H1 (cell line): ENCODE measurements at regions not wholly inside any gene's neighbourhood (a gene's known extent, or its start where the extent isn't known, plus 50 kb on each side); places are given as distances from the start of the nearest gene placed in this dataset.

Source experiments
- CTCF ChIA-PET: fragments of 300-600 bp; sonication (Branson Sonifier 250); formaldehyde crosslinking; loops from one replicate; lab custom pipeline; 2021; ENCODE audit not compliant: partially characterized antibody; lab: Charles Lee
- POLR2A ChIA-PET: fragments of 300-600 bp; sonication (Branson Sonifier 250); formaldehyde crosslinking; loops from one replicate; lab custom pipeline; 2021; ENCODE audit warnings: inconsistent platforms; ENCODE audit not compliant: partially characterized antibody; lab: Charles Lee
- DNase-seq, 2 experiments: peaks; one replicate each; pipeline versions ENCODE4 v3.0.0 to v3.0.0-alpha.2; 2010 to 2022; ENCODE audit warnings: low spot score in 2 of 2, low read depth in 1 of 2, mixed read lengths in 1 of 2
- FAIRE-seq: peaks from 2 replicates; lab custom pipeline; 2011; peaks lifted over from hg19 to GRCh38; lab: Jason Lieb, UNC
- H2AFZ ChIP-seq: 2 replicates; pipeline ENCODE4 v1.8.1; 2012; ENCODE audit warnings: low read length, inconsistent platforms
- H2AK5ac ChIP-seq: 2 replicates; pipeline ENCODE4 v1.6.1; 2013; ENCODE audit warnings: low read depth, low read length
- H2BK120ac ChIP-seq: replicated peaks from 2 replicates; pipeline ENCODE3; 2013; ENCODE audit warnings: low read depth, low read length, inconsistent platforms
- H2BK12ac ChIP-seq: 2 replicates; pipeline ENCODE4 v1.6.1; 2013; ENCODE audit warnings: low read depth, low read length
- H2BK15ac ChIP-seq: 2 replicates; pipeline ENCODE4 v1.6.1; 2013; ENCODE audit warnings: low read length
- H2BK20ac ChIP-seq: 2 replicates; pipeline ENCODE4 v1.6.1; 2013; ENCODE audit warnings: low read length
- H2BK5ac ChIP-seq: 2 replicates; pipeline ENCODE4 v1.6.1; 2013; ENCODE audit warnings: low read depth, low read length
- H3K14ac ChIP-seq: 2 replicates; pipeline ENCODE4 v1.6.1; 2013; ENCODE audit warnings: inconsistent platforms; ENCODE audit not compliant: insufficient read length
- H3K18ac ChIP-seq: 2 replicates; pipeline ENCODE4 v1.6.1; 2013; ENCODE audit warnings: low read length; ENCODE audit errors: extremely low read depth
- H3K23ac ChIP-seq: 2 replicates; pipeline ENCODE4 v1.6.1; 2013; ENCODE audit warnings: inconsistent platforms; ENCODE audit not compliant: insufficient read length
- H3K23me2 ChIP-seq: 2 replicates; pipeline ENCODE4 v1.6.1; 2013; ENCODE audit warnings: low read depth, low read length
- H3K27ac ChIP-seq: 2 replicates; pipeline ENCODE4 v1.6.1; 2011; ENCODE audit warnings: low read depth, low read length, inconsistent platforms
- H3K27me3 ChIP-seq, 4 experiments: replicated peaks in 1 of 4; 1 replicate in 1 of 4; 2 replicates in 3 of 4; pipeline versions ENCODE4 v1.6.1 to v1.8.1; 2011 to 2013; ENCODE audit warnings: low read length in 3 of 4, mild to moderate bottlenecking in 3 of 4, inconsistent platforms in 2 of 4, mixed read lengths in 2 of 4, moderate library complexity in 1 of 4; ENCODE audit not compliant: control insufficient read depth in 3 of 4, insufficient read depth in 3 of 4; ENCODE audit errors: extremely low read depth in 1 of 4
- H3K36me3 ChIP-seq, 4 experiments: 2 replicates each; pipeline versions ENCODE4 v1.6.1 to v1.8.1; 2011 to 2013; ENCODE audit warnings: mild to moderate bottlenecking in 4 of 4, low read length in 3 of 4, moderate library complexity in 2 of 4, control low read depth in 1 of 4, inconsistent platforms in 1 of 4; ENCODE audit not compliant: insufficient read depth in 4 of 4, control insufficient read depth in 2 of 4
- H3K4ac ChIP-seq: replicated peaks from 2 replicates; pipeline ENCODE3; 2013; ENCODE audit warnings: low read length, low read depth, mixed read lengths, inconsistent platforms; ENCODE audit not compliant: insufficient read length
- H3K4me1 ChIP-seq, 4 experiments: replicated peaks in 1 of 4; 1 replicate in 1 of 4; 2 replicates in 3 of 4; pipeline versions ENCODE4 v1.6.1 to v1.8.1; 2011 to 2013; ENCODE audit warnings: low read length in 3 of 4, inconsistent platforms in 2 of 4, mixed read lengths in 1 of 4; ENCODE audit not compliant: insufficient read depth in 4 of 4, control insufficient read depth in 3 of 4
- H3K4me2 ChIP-seq, 2 experiments: 2 replicates each; pipeline versions ENCODE4 v1.6.1 to v1.8.1; 2011 to 2013; ENCODE audit warnings: low read depth in 2 of 2, low read length in 2 of 2, control low read depth in 1 of 2, inconsistent platforms in 1 of 2, mild to moderate bottlenecking in 1 of 2; ENCODE audit not compliant: insufficient read depth in 1 of 2
- H3K4me3 ChIP-seq, 4 experiments: fragments of 200-600, 300-600 bp in 1 of 4; sonication (generic), shearing (Covaris generic), sonication (Bioruptor Twin) in 1 of 4; 2 replicates each; pipeline versions ENCODE4 v1.5.1 to v1.8.1; 2011 to 2016; ENCODE audit warnings: low read length in 4 of 4, low read depth in 3 of 4, control low read depth in 2 of 4, inconsistent platforms in 2 of 4, mild to moderate bottlenecking in 2 of 4, mixed read lengths in 1 of 4, moderate library complexity in 1 of 4; ENCODE audit not compliant: insufficient read depth in 2 of 4; ENCODE audit errors: extremely low read depth in 1 of 4
- H3K56ac ChIP-seq: replicated peaks from 2 replicates; pipeline ENCODE3; 2013; ENCODE audit warnings: low read depth, mild to moderate bottlenecking, mixed read lengths, low read length, inconsistent platforms; ENCODE audit not compliant: insufficient read length
- H3K79me1 ChIP-seq: 2 replicates; pipeline ENCODE4 v1.6.1; 2013; ENCODE audit warnings: low read depth, low read length, control low read depth
- H3K79me2 ChIP-seq, 2 experiments: 2 replicates each; pipeline versions ENCODE4 v1.6.1 to v1.8.1; 2012 to 2013; ENCODE audit warnings: low read length in 2 of 2, mild to moderate bottlenecking in 2 of 2, inconsistent platforms in 1 of 2; ENCODE audit not compliant: insufficient read depth in 2 of 2, control insufficient read depth in 1 of 2
- H3K9ac ChIP-seq, 4 experiments: replicated peaks in 1 of 4; 1 replicate in 1 of 4; 2 replicates in 3 of 4; pipeline versions ENCODE4 v1.6.1 to v1.8.1; 2011 to 2013; ENCODE audit warnings: low read depth in 3 of 4, low read length in 3 of 4, control low read depth in 2 of 4, mild to moderate bottlenecking in 2 of 4, moderate library complexity in 2 of 4, inconsistent platforms in 1 of 4; ENCODE audit errors: extremely low read depth in 1 of 4
- H3K9me3 ChIP-seq, 2 experiments: 2 replicates each; pipeline versions ENCODE4 v1.6.1 to v1.8.1; 2012 to 2013; ENCODE audit warnings: mild to moderate bottlenecking in 2 of 2, moderate library complexity in 2 of 2, control low read depth in 1 of 2, inconsistent platforms in 1 of 2, low read depth in 1 of 2, low read length in 1 of 2, mixed read lengths in 1 of 2; ENCODE audit not compliant: insufficient read depth in 2 of 2
- H4K20me1 ChIP-seq, 2 experiments: replicated peaks in 1 of 2; 2 replicates each; pipeline versions ENCODE3 to v1.8.1; 2011 to 2013; ENCODE audit warnings: inconsistent platforms in 2 of 2, low read length in 2 of 2, mild to moderate bottlenecking in 1 of 2; ENCODE audit not compliant: insufficient read depth in 2 of 2, control insufficient read depth in 1 of 2
- H4K5ac ChIP-seq: 2 replicates; pipeline ENCODE4 v1.6.1; 2013; ENCODE audit warnings: low read length, low read depth, mixed read lengths, inconsistent platforms; ENCODE audit not compliant: insufficient read length
- H4K8ac ChIP-seq: 2 replicates; pipeline ENCODE4 v1.8.0; 2013; ENCODE audit warnings: mild to moderate bottlenecking, moderate library complexity, low read length, inconsistent platforms; ENCODE audit not compliant: insufficient read depth; ENCODE audit errors: extremely low read depth
- H4K91ac ChIP-seq: replicated peaks from 2 replicates; pipeline ENCODE3; 2013; ENCODE audit warnings: low read length, mixed read lengths, inconsistent platforms; ENCODE audit not compliant: insufficient read length
- PHF8 ChIP-seq: fragments of 200-600 bp; sonication (generic); conservative IDR thresholded peaks from 2 replicates; pipeline ENCODE4 v1.7.1; 2012; ENCODE audit warnings: low read depth, mild to moderate bottlenecking, inconsistent platforms, low read length, moderate library complexity
- RNF2 ChIP-seq: fragments of 200-900, 300-1000 bp; sonication (generic); IDR thresholded peaks from 2 replicates; pipeline ENCODE4 v1.7.1; 2016; ENCODE audit warnings: borderline replicate concordance, low read depth, mild to moderate bottlenecking, antibody characterized with exemption, low read length; ENCODE audit not compliant: poor library complexity, severe bottlenecking; ENCODE audit errors: missing control alignments
- WGBS, 2 experiments: shearing (Covaris generic) in 1 of 2; methylation state at CpG; one replicate each; pipeline versions ENCODE4 v1.1.6 to v1.1.7; 2013 to 2015; ENCODE audit warnings: low lambda C conversion rate in 2 of 2, mixed read lengths in 2 of 2, inconsistent platforms in 1 of 2, low coverage in 1 of 2, missing lambda C conversion rate in 1 of 2; ENCODE audit not compliant: insufficient replicate concordance in 2 of 2, insufficient coverage in 1 of 2, insufficient read length in 1 of 2; ENCODE audit errors: extremely low coverage in 1 of 2, missing lambda C conversion rate in 1 of 2; 5-methylcytosine and 5-hydroxymethylcytosine counted together
- TF ChIP-seq, protein P1 (sequence below): IDR thresholded peaks from 2 replicates; pipeline ENCODE4 v1.6.1; 2012; ENCODE audit warnings: inconsistent platforms

DNA sequence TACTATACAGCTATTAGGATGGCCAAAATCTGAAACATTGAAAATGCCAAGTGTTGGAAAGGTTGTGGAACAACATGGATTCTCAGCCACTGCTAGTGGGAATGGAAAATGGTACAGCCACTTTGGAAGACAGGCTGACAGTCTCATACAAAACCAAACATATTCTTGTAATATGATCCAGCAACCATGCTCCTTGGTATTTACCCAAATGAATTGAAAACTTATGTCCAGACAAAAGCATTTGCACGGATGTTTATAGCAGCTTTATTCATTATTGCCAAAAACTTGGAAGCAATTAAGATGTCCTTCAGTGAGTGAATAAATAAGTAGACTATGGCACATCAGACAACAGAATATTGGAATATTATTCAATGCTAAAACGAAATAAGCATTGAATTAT lies 105.8 kb upstream of the DCLK2 start:
- TF ChIP-seq, protein P1, sequence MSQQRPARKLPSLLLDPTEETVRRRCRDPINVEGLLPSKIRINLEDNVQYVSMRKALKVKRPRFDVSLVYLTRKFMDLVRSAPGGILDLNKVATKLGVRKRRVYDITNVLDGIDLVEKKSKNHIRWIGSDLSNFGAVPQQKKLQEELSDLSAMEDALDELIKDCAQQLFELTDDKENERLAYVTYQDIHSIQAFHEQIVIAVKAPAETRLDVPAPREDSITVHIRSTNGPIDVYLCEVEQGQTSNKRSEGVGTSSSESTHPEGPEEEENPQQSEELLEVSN, result no peak
- TF ChIP-seq RNF2 (no peak), PHF8 (no peak)
- no peak overlapping the region for H3K4me3 ChIP-seq
- no peak for FAIRE-seq
- no peak overlapping the region for H2AFZ ChIP-seq
- H4K91ac ChIP-seq, result no peak overlapping the region
- no peak overlapping the region for H2BK120ac ChIP-seq
- H2BK12ac ChIP-seq, result no peak overlapping the region
- no peak overlapping the region for H2BK5ac ChIP-seq
- no peak overlapping the region for H2BK15ac ChIP-seq
- ChIA-PET CTCF (interaction anchor here (0.6 to 1.0 kb wide), 3 partner anchors 9 to 1128 kb away, joined by 3 to 7 read pairs (median 4); no protein-coding TSS in a partner anchor), POLR2A (no interaction called here)
- H3K23me2 ChIP-seq, result no peaks in the 10 kb centered on the region
- no peak overlapping the region for H3K14ac ChIP-seq
- no peak overlapping the region for H3K23ac ChIP-seq
- WGBS, 2 experiments, result 78% methylated on average over 2 of the region's 2 CpGs; no CpG with 5 or more reads in 1 of the 2 experiments
- no peak overlapping the region for H2BK20ac ChIP-seq
- no peak overlapping the region for H3K4me2 ChIP-seq
- H3K9me3 ChIP-seq, result no peaks in the 10 kb centered on the region
- H3K18ac ChIP-seq, result no peak overlapping the region
- no peak overlapping the region for H4K8ac ChIP-seq
- H3K79me1 ChIP-seq, result no peaks in the 10 kb centered on the region
- no peaks in the 10 kb centered on the region for H3K79me2 ChIP-seq
- no peak for DNase-seq
- no peaks in the 10 kb centered on the region for H3K27me3 ChIP-seq
- no peak overlapping the region for H3K27ac ChIP-seq
- no peaks in the 10 kb centered on the region for H3K36me3 ChIP-seq
- no peak overlapping the region for H2AK5ac ChIP-seq
- H3K4ac ChIP-seq, result no peak overlapping the region
- H4K5ac ChIP-seq, result no peak overlapping the region
- H3K56ac ChIP-seq, result no peak overlapping the region
- no peaks in the 10 kb centered on the region for H3K4me1 ChIP-seq
- no peaks in the 10 kb centered on the region for H4K20me1 ChIP-seq
- H3K9ac ChIP-seq, result no peak overlapping the region
